ENCODE measurements at regions not wholly inside any gene's neighbourhood (a gene's known extent, or its start where the extent isn't known, plus 50 kb on each side); places are given as distances from the start of the nearest gene placed in this dataset.

GRCh38 chr5:175363300-175363699 lies 80.7 kb downstream of the DRD1 start:
- TF ChIP-seq CTCF (IDR thresholded peaks at IDR 0.05; ENCODE audit: low read depth, low read length): no peak
- DNase-seq (ENCODE audit: extremely low read depth, low read depth): no peak

DNA sequence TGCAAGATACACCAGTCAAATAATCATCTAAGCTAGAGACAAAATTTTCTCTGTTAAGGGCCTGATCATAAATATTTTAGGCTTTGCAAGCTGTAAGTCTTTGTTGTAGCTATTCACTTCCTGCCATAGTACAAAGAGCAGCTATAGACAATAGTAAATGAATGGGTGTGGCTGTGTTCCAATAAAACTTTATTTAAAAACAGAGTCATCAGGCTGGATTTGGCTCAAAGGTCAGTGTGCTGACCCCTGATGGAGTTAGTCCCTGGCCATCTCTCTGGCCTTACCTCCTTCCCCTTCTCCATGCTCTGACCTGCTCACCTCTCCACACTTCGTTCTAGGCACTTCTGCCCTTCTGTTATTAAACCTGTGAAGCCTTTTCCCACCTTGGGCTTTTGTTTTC lies 86.0 kb downstream of the DRD1 start:
- no peak for TF ChIP-seq CTCF (IDR thresholded peaks at IDR 0.05; ENCODE audit: low read depth, low read length)
- DNase-seq (ENCODE audit: extremely low read depth, low read depth): no peak

DNA sequence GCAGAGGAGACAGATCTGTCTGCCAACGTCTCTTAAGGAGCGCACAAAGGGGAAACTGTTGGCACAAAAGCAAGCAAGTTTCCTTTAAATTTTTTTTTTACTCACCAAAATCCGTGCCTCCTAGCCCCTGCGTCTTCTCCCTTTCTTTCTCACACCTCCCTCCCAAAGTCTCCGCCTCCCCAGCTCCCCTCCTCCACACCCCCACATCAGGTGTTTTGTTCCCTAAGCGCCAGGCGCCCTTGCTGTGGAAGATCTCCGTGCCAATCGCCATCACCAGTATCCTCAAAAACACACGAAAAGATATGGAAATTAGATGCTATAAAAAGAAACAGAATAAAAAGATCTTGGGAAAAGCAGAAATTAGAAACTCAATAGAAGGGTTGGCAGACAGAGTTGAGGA lies 87.6 kb downstream of the DRD1 start:
- no peak for TF ChIP-seq CTCF (IDR thresholded peaks at IDR 0.05; ENCODE audit: low read depth, low read length)
- DNase-seq (ENCODE audit: extremely low read depth, low read depth): no peak

- DNase-seq (ENCODE audit: extremely low read depth, low read depth): no peak
- no peak for TF ChIP-seq CTCF (IDR thresholded peaks at IDR 0.05; ENCODE audit: low read depth, low read length)
Measured at GRCh38 chr5:175354964-175355363, 89.0 kb downstream of the DRD1 start.

DNA sequence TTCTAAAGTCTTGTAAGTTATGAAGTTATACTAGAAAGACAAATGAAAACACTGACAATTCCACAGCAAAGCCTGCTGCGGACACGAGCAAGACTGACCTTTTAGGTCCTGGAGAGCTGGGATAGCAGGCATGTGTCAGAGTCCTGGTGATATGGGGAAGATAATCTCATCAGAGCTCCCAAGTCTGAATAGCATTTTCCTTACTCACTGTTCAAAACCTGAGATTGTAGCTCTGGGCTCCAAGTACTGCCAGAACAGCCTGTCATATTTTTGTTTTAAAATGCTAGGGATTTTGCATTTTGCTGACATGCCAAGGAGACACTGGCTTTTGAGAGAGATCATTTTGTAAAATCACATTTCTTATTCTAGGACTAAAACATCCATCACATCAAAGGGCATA lies 90.1 kb downstream of the DRD1 start:
- TF ChIP-seq CTCF (IDR thresholded peaks at IDR 0.05; ENCODE audit: low read depth, low read length): no peak
- no peak for DNase-seq (ENCODE audit: extremely low read depth, low read depth)

- no peak for DNase-seq (ENCODE audit: extremely low read depth, low read depth)
- TF ChIP-seq CTCF (IDR thresholded peaks at IDR 0.05; ENCODE audit: low read depth, low read length): no peak
Measured at GRCh38 chr5:175351897-175352590, 91.9 kb downstream of the DRD1 start.

DNA sequence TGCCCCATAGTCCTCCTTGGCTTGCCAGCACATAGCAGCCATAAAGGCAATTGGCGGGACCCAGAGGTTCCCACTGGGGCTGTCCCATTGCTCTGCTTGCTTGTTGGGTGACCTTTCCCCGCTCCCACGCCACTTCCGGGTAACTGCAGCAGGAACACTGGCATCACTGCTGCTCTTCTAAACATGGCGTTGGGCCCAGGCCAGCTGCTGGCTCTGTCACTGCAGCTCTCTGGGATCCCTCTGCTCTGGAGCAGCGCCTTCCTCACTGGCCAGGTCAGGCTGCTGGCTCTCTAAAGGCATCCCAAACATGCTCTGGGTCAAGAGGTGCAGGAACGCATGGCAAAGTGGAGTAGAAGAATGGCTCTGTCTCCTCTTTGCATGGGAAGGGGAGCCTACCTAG lies 92.9 kb downstream of the DRD1 start:
- TF ChIP-seq CTCF (IDR thresholded peaks at IDR 0.05; ENCODE audit: low read depth, low read length): no peak
- no peak for DNase-seq (ENCODE audit: extremely low read depth, low read depth)

Data from AG09319 (cell line).